Naive B cell (primary cell): ENCODE measurements at regions not wholly inside any gene's neighbourhood (a gene's known extent, or its start where the extent isn't known, plus 50 kb on each side); places are given as distances from the start of the nearest gene placed in this dataset.

ENCODE experiments used
- ATAC-seq, 2 donors: fragments of 150-1000 bp; cut with Tn5 transposase; 2 replicates each; pipeline ENCODE4 v1.10.0; 2021; ENCODE audit warnings: low read depth in 2 of 2, mild to moderate bottlenecking in 2 of 2, moderate library complexity in 2 of 2
- DNase-seq: peaks from one replicate; pipeline ENCODE4 v3.0.0; 2022
- H3K27ac Mint-ChIP-seq, 6 donors: one replicate each; pipeline ENCODE4 v1.8.0; 2020 to 2022; ENCODE audit warnings: mild to moderate bottlenecking in 6 of 6, mixed read lengths in 6 of 6, moderate library complexity in 5 of 6, inconsistent platforms in 2 of 6
- H3K27me3 Mint-ChIP-seq, 3 donors: one replicate each; pipeline ENCODE4 v1.8.0; 2021 to 2022; ENCODE audit warnings: mixed read lengths in 3 of 3, mild to moderate bottlenecking in 1 of 3
- H3K36me3 Mint-ChIP-seq, 2 donors: one replicate each; pipeline ENCODE4 v1.8.0; 2020 to 2022; ENCODE audit warnings: mixed read lengths in 2 of 2, inconsistent platforms in 1 of 2, mild to moderate bottlenecking in 1 of 2
- H3K4me1 Mint-ChIP-seq, 3 donors: one replicate each; pipeline ENCODE4 v1.8.0; 2020 to 2022; ENCODE audit warnings: mixed read lengths in 3 of 3, inconsistent platforms in 1 of 3, mild to moderate bottlenecking in 1 of 3, moderate library complexity in 1 of 3
- H3K4me3 Mint-ChIP-seq, 8 donors: one replicate each; pipeline ENCODE4 v1.8.0; 2020 to 2022; ENCODE audit warnings: mild to moderate bottlenecking in 8 of 8, mixed read lengths in 8 of 8, moderate library complexity in 8 of 8, inconsistent platforms in 2 of 8
- H3K9me3 Mint-ChIP-seq, 7 donors: one replicate each; pipeline ENCODE4 v1.8.0; 2020 to 2022; ENCODE audit warnings: mixed read lengths in 7 of 7, mild to moderate bottlenecking in 5 of 7, inconsistent platforms in 2 of 7, moderate library complexity in 1 of 7

DNA sequence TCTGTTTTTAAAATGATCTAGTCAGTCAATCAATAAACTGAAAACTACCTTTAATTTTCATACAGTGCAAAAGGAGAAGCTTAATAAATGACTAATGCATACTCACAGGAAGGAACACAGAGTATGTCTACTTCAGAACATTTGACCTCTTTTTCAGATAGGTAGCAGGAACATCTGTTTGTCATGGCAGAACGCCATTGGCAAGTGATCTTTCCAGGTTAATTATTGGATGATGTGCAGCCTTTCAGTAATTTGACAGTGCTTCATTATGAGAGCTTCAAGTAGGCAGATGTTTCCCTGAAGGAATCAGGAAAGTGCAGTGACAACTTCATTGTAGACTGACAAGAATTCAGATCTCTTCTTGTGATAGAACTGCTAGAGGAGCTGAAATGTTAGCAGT lies 325.0 kb downstream of the OTOL1 start:
- H3K27ac Mint-ChIP-seq, result no peak overlapping the region
- DNase-seq (no peak), ATAC-seq (no peak)
- H3K4me3 Mint-ChIP-seq, result no peak overlapping the region
- H3K9me3 Mint-ChIP-seq, result peaks cover 0 to 4% (median 0%) of the 10 kb centered on the region in 7 donors
- no peaks in the 10 kb centered on the region for H3K4me1 Mint-ChIP-seq
- H3K27me3 Mint-ChIP-seq, result no peaks in the 10 kb centered on the region
- no peaks in the 10 kb centered on the region for H3K36me3 Mint-ChIP-seq

GRCh38 chr3:161822291-161822690 lies 325.7 kb downstream of the OTOL1 start:
- Mint-ChIP-seq H3K4me1 (no peaks in the 10 kb centered on the region), H3K9me3 (peaks cover 0 to 4% (median 0%) of the 10 kb centered on the region in 7 donors), H3K36me3 (no peaks in the 10 kb centered on the region), H3K27me3 (no peaks in the 10 kb centered on the region), H3K27ac (no peak overlapping the region), H3K4me3 (no peak overlapping the region)
- ATAC-seq (no peak), DNase-seq (no peak)

DNA sequence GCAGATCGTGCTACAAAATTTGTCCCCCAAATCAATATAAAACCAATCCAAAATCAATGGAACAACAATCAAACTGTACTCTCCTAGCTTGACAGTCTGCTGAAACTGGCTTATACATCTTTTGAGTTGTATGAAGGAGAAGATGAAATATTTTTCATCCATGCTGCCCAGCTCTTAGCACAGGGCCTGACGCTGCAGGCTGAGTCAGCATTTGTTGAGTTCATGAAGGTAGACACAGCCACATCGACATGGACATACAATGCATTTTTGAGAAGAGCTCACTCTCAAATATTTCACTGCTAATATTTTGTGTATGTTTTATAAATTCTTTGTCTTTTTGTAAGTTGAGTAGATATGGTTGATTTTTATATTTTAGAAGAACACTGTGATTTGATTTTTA lies 327.3 kb downstream of the OTOL1 start:
- peaks cover 0 to 4% (median 0%) of the 10 kb centered on the region in 3 donors for H3K27me3 Mint-ChIP-seq
- no peak overlapping the region for H3K27ac Mint-ChIP-seq
- peaks cover 0 to 4% (median 0%) of the 10 kb centered on the region in 7 donors for H3K9me3 Mint-ChIP-seq
- H3K4me1 Mint-ChIP-seq, result no peaks in the 10 kb centered on the region
- no peak overlapping the region for H3K4me3 Mint-ChIP-seq
- no peaks in the 10 kb centered on the region for H3K36me3 Mint-ChIP-seq
- ATAC-seq (no peak), DNase-seq (no peak)

DNA sequence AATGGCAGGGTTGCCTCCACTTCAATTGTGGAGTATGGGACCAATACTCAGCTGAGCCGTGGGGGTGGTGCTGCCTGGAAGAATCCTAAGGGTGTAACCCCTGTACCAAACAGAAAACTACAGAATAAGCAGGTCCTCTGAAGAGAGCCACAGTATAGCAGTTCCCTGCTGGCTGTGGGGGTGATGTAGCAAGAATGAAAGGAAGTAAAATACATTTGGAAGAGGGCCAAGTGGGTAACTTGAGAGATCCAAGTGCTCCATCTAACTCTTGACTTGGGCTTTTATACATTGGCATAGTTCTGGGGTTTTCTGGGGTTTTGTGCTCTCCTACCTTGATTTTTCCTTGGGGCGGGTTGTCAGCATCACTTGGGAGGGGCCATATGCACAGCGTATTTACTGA lies 341.4 kb downstream of the OTOL1 start:
- Mint-ChIP-seq H3K9me3 (peaks cover 0 to 8% (median 0%) of the 10 kb centered on the region in 7 donors), H3K27me3 (no peaks in the 10 kb centered on the region), H3K4me1 (no peaks in the 10 kb centered on the region), H3K27ac (no peak overlapping the region), H3K36me3 (no peaks in the 10 kb centered on the region), H3K4me3 (no peak overlapping the region)
- DNase-seq (no peak), ATAC-seq (no peak)

GRCh38 chr3:161848376-161848775 lies 351.8 kb downstream of the OTOL1 start:
- no peaks in the 10 kb centered on the region for H3K4me1 Mint-ChIP-seq
- peak overlapping the region in 1 of 6 donors; percentile 8 for H3K27ac Mint-ChIP-seq
- ATAC-seq (no peak), DNase-seq (no peak)
- peaks cover 0 to 4% (median 0%) of the 10 kb centered on the region in 7 donors for H3K9me3 Mint-ChIP-seq
- no peaks in the 10 kb centered on the region for H3K27me3 Mint-ChIP-seq
- no peaks in the 10 kb centered on the region for H3K36me3 Mint-ChIP-seq
- H3K4me3 Mint-ChIP-seq, result no peak overlapping the region

GRCh38 chr3:161851941-161852566 lies 355.4 kb downstream of the OTOL1 start:
- no peak for DNase-seq
- no peaks in the 10 kb centered on the region for H3K27me3 Mint-ChIP-seq
- no peaks in the 10 kb centered on the region for H3K36me3 Mint-ChIP-seq
- no peaks in the 10 kb centered on the region for H3K9me3 Mint-ChIP-seq
- H3K27ac Mint-ChIP-seq, result no peak overlapping the region
- H3K4me3 Mint-ChIP-seq, result no peak overlapping the region
- ATAC-seq, result no peak
- H3K4me1 Mint-ChIP-seq, result no peaks in the 10 kb centered on the region

GRCh38 chr3:161852744-161853143 lies 356.1 kb downstream of the OTOL1 start:
- Mint-ChIP-seq H3K27me3 (no peaks in the 10 kb centered on the region), H3K9me3 (no peaks in the 10 kb centered on the region), H3K27ac (no peak overlapping the region), H3K4me3 (no peak overlapping the region), H3K4me1 (no peaks in the 10 kb centered on the region), H3K36me3 (no peaks in the 10 kb centered on the region)
- no peak for DNase-seq
- ATAC-seq, result no peak

- Mint-ChIP-seq H3K9me3 (no peaks in the 10 kb centered on the region), H3K4me1 (no peaks in the 10 kb centered on the region), H3K27me3 (no peaks in the 10 kb centered on the region), H3K27ac (peak overlapping the region in 1 of 6 donors; percentile 84), H3K36me3 (no peaks in the 10 kb centered on the region), H3K4me3 (no peak overlapping the region)
- no peak for ATAC-seq
- DNase-seq, result no peak
Measured at GRCh38 chr3:161854232-161854771, 357.7 kb downstream of the OTOL1 start.

GRCh38 chr3:161859057-161859456 lies 362.4 kb downstream of the OTOL1 start:
- DNase-seq, result no peak
- Mint-ChIP-seq H3K27me3 (no peaks in the 10 kb centered on the region), H3K9me3 (no peaks in the 10 kb centered on the region), H3K27ac (no peak overlapping the region), H3K4me1 (no peaks in the 10 kb centered on the region), H3K36me3 (no peaks in the 10 kb centered on the region), H3K4me3 (no peak overlapping the region)
- ATAC-seq, result no peak

DNA sequence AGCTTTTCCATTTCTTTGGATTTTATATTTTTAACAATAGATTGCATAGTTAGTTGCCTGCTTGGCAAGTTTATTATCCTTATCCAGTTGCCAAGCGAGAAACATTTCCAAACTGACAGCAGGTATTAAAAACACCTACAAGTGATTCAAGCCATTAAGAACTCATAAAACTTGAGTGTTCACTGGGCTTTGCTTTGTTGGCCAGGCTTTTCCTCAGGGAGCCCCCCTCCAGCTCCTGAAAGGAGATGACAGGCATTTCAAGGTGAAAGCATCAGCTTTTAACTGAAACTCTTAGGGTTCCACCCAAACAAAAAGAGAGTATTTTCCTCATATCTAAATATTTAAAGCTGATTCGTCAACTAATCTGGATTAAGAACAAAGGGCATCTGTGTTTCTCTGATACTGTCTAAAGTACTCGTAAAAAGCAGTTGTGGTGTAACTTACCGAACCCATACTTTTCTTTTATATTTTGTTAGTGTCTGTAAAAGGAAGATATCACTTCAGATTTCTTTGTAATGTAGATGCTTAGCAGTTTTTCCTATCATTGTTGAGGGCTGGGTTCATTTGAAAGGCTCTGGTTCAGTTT lies 363.4 kb downstream of the OTOL1 start:
- Mint-ChIP-seq H3K36me3 (no peaks in the 10 kb centered on the region), H3K4me3 (no peak overlapping the region), H3K27ac (no peak overlapping the region), H3K4me1 (no peaks in the 10 kb centered on the region), H3K9me3 (peaks cover 0 to under 1% (median 0%) of the 10 kb centered on the region in 7 donors), H3K27me3 (peaks cover 0 to 3% (median 0%) of the 10 kb centered on the region in 3 donors)
- no peak for DNase-seq
- ATAC-seq, result no peak

GRCh38 chr3:161863775-161864174 lies 367.2 kb downstream of the OTOL1 start:
- ATAC-seq (no peak), DNase-seq (no peak)
- Mint-ChIP-seq H3K4me1 (no peaks in the 10 kb centered on the region), H3K27me3 (peaks cover 0 to 6% (median 0%) of the 10 kb centered on the region in 3 donors), H3K9me3 (peaks cover 0 to 2% (median 0%) of the 10 kb centered on the region in 7 donors), H3K36me3 (no peaks in the 10 kb centered on the region), H3K27ac (no peak overlapping the region), H3K4me3 (no peak overlapping the region)

- no peak for ATAC-seq
- H3K27me3 Mint-ChIP-seq, result peaks cover 0 to 6% (median 0%) of the 10 kb centered on the region in 3 donors
- no peak overlapping the region for H3K27ac Mint-ChIP-seq
- no peaks in the 10 kb centered on the region for H3K4me1 Mint-ChIP-seq
- DNase-seq, result no peak
- no peaks in the 10 kb centered on the region for H3K36me3 Mint-ChIP-seq
- no peak overlapping the region for H3K4me3 Mint-ChIP-seq
- peaks cover 0 to 4% (median 0%) of the 10 kb centered on the region in 7 donors for H3K9me3 Mint-ChIP-seq
Measured at GRCh38 chr3:161866176-161866575, 369.6 kb downstream of the OTOL1 start.

DNA sequence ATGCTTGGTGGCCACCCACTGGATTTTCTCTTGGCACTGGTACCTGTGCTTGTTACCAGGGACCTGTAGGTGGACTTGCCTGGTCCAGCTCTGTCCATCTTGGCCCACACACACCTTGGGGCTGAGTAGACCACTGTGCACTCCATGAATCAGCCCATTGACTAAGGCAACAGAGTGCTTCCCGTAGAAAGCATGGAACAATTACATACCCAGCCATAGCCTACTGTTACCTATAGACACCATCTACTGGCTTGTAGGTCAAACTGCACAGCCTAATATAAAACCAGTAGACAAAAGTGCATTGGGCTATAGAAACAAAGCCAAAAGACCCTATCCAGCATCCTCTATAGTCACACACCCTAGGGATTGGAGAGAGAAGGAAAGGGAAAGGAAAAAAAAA lies 378.9 kb downstream of the OTOL1 start:
- H3K4me1 Mint-ChIP-seq, result no peaks in the 10 kb centered on the region
- ATAC-seq (no peak), DNase-seq (no peak)
- no peak overlapping the region for H3K4me3 Mint-ChIP-seq
- H3K27ac Mint-ChIP-seq, result no peak overlapping the region
- H3K36me3 Mint-ChIP-seq, result no peaks in the 10 kb centered on the region
- no peaks in the 10 kb centered on the region for H3K27me3 Mint-ChIP-seq
- H3K9me3 Mint-ChIP-seq, result peaks cover 0 to 6% (median 0%) of the 10 kb centered on the region in 7 donors

GRCh38 chr3:161879470-161879869 lies 382.9 kb downstream of the OTOL1 start:
- no peak for DNase-seq

More at GRCh38 chr3:161879470-161879869, 382.9 kb downstream of the OTOL1 start:
- peaks cover 0 to 6% of the 10 kb centered on the region in 2 donors for H3K36me3 Mint-ChIP-seq
- H3K27ac Mint-ChIP-seq, result no peak overlapping the region
- no peak overlapping the region for H3K4me3 Mint-ChIP-seq
- H3K9me3 Mint-ChIP-seq, result peaks cover 0 to 14% (median 10%) of the 10 kb centered on the region in 7 donors
- ATAC-seq, result no peak
- H3K4me1 Mint-ChIP-seq, result no peaks in the 10 kb centered on the region
- no peaks in the 10 kb centered on the region for H3K27me3 Mint-ChIP-seq
